HL-60 (cell line): ENCODE measurements at regions not wholly inside any gene's neighbourhood (a gene's known extent, or its start where the extent isn't known, plus 50 kb on each side); places are given as distances from the start of the nearest gene placed in this dataset.

Source experiments
- DNase-seq, 2 experiments: peaks; one replicate each; pipeline ENCODE4 v3.0.0-alpha.2; 2010 to 2020; ENCODE audit warnings: low read depth in 1 of 2, low spot score in 1 of 2
- H3K27ac ChIP-seq: fragments of 250-450 bp; sonication (Bioruptor Pico); replicated peaks from 2 replicates; pipeline ENCODE4 v1.5.1; 2020; ENCODE audit warnings: mild to moderate bottlenecking, moderate library complexity
- H3K27me3 ChIP-seq: fragments of 250-450 bp; sonication (Bioruptor Pico); 2 replicates; pipeline ENCODE4 v1.5.1; 2021; ENCODE audit warnings: mild to moderate bottlenecking, moderate library complexity; ENCODE audit not compliant: insufficient read depth, poor library complexity, severe bottlenecking
- H3K4me3 ChIP-seq: replicated peaks from 2 replicates; pipeline ENCODE4 v1.5.1; 2011; ENCODE audit warnings: mild to moderate bottlenecking, control low read depth, low read length; ENCODE audit not compliant: insufficient read depth
- CTCF ChIP-seq: IDR thresholded peaks from one replicate; pipeline ENCODE4 v1.5.1; 2011; ENCODE audit warnings: low read length, control low read depth, inconsistent platforms; ENCODE audit not compliant: insufficient read depth
- GABPA ChIP-seq: IDR thresholded peaks from 2 replicates; pipeline ENCODE4 v1.6.1; 2012; ENCODE audit warnings: low read depth
- POLR2AphosphoS5 ChIP-seq: IDR thresholded peaks from 2 replicates; pipeline ENCODE4 v1.6.1; 2012; ENCODE audit warnings: low read depth
- REST ChIP-seq: IDR thresholded peaks from 2 replicates; pipeline ENCODE4 v1.6.1; 2012; ENCODE audit warnings: low read depth; ENCODE audit not compliant: insufficient replicate concordance
- SPI1 ChIP-seq: IDR thresholded peaks from 2 replicates; pipeline ENCODE4 v1.6.1; 2012; ENCODE audit warnings: low read depth, mild to moderate bottlenecking, borderline replicate concordance

- H3K27ac ChIP-seq: no peak overlapping the region
- no peak for DNase-seq
- no peak overlapping the region for H3K4me3 ChIP-seq
- no peak for TF ChIP-seq GABPA
- no peak for TF ChIP-seq REST
- TF ChIP-seq CTCF: no peak
- TF ChIP-seq POLR2AphosphoS5: no peak
- TF ChIP-seq SPI1: no peak
- no peaks in the 10 kb centered on the region for H3K27me3 ChIP-seq
Measured at GRCh38 chr6:93916716-93917115, 497.4 kb upstream of the EPHA7 start.

- Histone ChIP-seq H3K4me3 (no peak overlapping the region), H3K27ac (no peak overlapping the region), H3K27me3 (no peaks in the 10 kb centered on the region)
- DNase-seq: no peak
- TF ChIP-seq SPI1: no peak
- no peak for TF ChIP-seq REST
- no peak for TF ChIP-seq CTCF
- no peak for TF ChIP-seq POLR2AphosphoS5
- TF ChIP-seq GABPA: no peak
Measured at GRCh38 chr6:93915961-93916360, 496.6 kb upstream of the EPHA7 start.

GRCh38 chr6:93902517-93902916, 483.2 kb upstream of the EPHA7 start:
- no peak overlapping the region for H3K4me3 ChIP-seq
- no peaks in the 10 kb centered on the region for H3K27me3 ChIP-seq
- H3K27ac ChIP-seq: no peak overlapping the region
- TF ChIP-seq REST (no peak), CTCF (no peak), POLR2AphosphoS5 (no peak), SPI1 (no peak), GABPA (no peak)
- DNase-seq: no peak
